Gastrocnemius medialis (tissue), 4 donors: ENCODE measurements at regions not wholly inside any gene's neighbourhood (a gene's known extent, or its start where the extent isn't known, plus 50 kb on each side); places are given as distances from the start of the nearest gene placed in this dataset.

ENCODE experiments used
- CTCF ChIP-seq, 5 experiments: fragments of 450-650 bp in 3 of 5; fragments of 200-600 bp in 2 of 5; sonication (generic) in 2 of 5; IDR thresholded peaks in 4 of 5; conservative IDR thresholded peaks in 1 of 5; 1 replicate in 4 of 5; 2 replicates in 1 of 5; pipeline ENCODE4 v1.5.1; 2016 to 2019; ENCODE audit warnings: antibody characterized with exemption in 5 of 5, mild to moderate bottlenecking in 3 of 5, moderate library complexity in 3 of 5
- POLR2A ChIP-seq, 2 donors: fragments of 450-650 bp; IDR thresholded peaks; one replicate each; pipeline ENCODE4 v1.6.1; 2017; ENCODE audit warnings: antibody characterized with exemption in 2 of 2, mild to moderate bottlenecking in 2 of 2, moderate library complexity in 2 of 2

GRCh38 chr11:95711162-95711944 lies 78.2 kb downstream of the FAM76B start:
- TF ChIP-seq CTCF (IDR thresholded peaks at IDR 0.05 in 4 of 5, conservative IDR thresholded peaks at IDR 0.05 in 1 of 5) (no peak), POLR2A (IDR thresholded peaks at IDR 0.05) (no peak)
